IMR-90 (cell line): ENCODE measurements at regions not wholly inside any gene's neighbourhood (a gene's known extent, or its start where the extent isn't known, plus 50 kb on each side); places are given as distances from the start of the nearest gene placed in this dataset.

Experiments used
- ATAC-seq: fragments of 200-7000 bp; cut with Tn5 transposase; 2 replicates; pipeline ENCODE4 v1.9.1; 2020; ENCODE audit warnings: low read depth, mild to moderate bottlenecking, moderate library complexity
- BruUV-seq: library from RNA; stranded (reverse); fragments of 400-500 nt; replicated peaks from 2 replicates; lab custom pipeline; 2021; lab: Mats Ljungman, UMichigan
- CTCF ChIA-PET: fragments of 300-600 bp; formaldehyde crosslinking; extraction: SDS; loops from one replicate; lab custom pipeline; 2021; ENCODE audit warnings: antibody characterized with exemption; lab: Yijun Ruan, JAX
- POLR2A ChIA-PET: fragments of 300-600 bp; sonication (Branson Sonifier 250); formaldehyde crosslinking; loops from one replicate; lab custom pipeline; 2022; ENCODE audit warnings: antibody characterized with exemption; ENCODE audit not compliant: unreplicated experiment; lab: Charles Lee
- DNase-seq: peaks from one replicate; pipeline ENCODE4 v3.0.0; 2013
- H2AFZ ChIP-seq: replicated peaks from 2 replicates; pipeline ENCODE3; 2013; ENCODE audit warnings: low read length, mild to moderate bottlenecking; ENCODE audit not compliant: poor library complexity
- H2AK5ac ChIP-seq: 2 replicates; pipeline ENCODE4 v1.6.1; 2013; ENCODE audit warnings: low read depth, low read length, inconsistent platforms
- H2AK9ac ChIP-seq: replicated peaks from 2 replicates; pipeline ENCODE3; 2013; ENCODE audit warnings: mild to moderate bottlenecking, low read depth, low read length, moderate library complexity; ENCODE audit not compliant: poor library complexity
- H2BK120ac ChIP-seq: 2 replicates; pipeline ENCODE4 v1.6.1; 2013; ENCODE audit warnings: low read depth, low read length, inconsistent platforms
- H2BK15ac ChIP-seq: 3 replicates; pipeline ENCODE4 v1.6.1; 2013; ENCODE audit warnings: low read depth, low read length, inconsistent platforms
- H2BK20ac ChIP-seq: 2 replicates; pipeline ENCODE4 v1.6.1; 2013; ENCODE audit warnings: low read depth, mild to moderate bottlenecking, inconsistent platforms, low read length, moderate library complexity
- H2BK5ac ChIP-seq: 2 replicates; pipeline ENCODE4 v1.6.1; 2013; ENCODE audit warnings: mild to moderate bottlenecking, low read depth, low read length, inconsistent platforms; ENCODE audit not compliant: poor library complexity, severe bottlenecking
- H3K14ac ChIP-seq: replicated peaks from 2 replicates; pipeline ENCODE4 v1.6.1; 2013; ENCODE audit warnings: low read depth, low read length, inconsistent platforms
- H3K18ac ChIP-seq: 2 replicates; pipeline ENCODE4 v1.6.1; 2013; ENCODE audit warnings: low read depth, low read length, control low read depth
- H3K23ac ChIP-seq: 2 replicates; pipeline ENCODE4 v1.6.1; 2013; ENCODE audit warnings: low read depth, low read length, inconsistent platforms
- H3K27ac ChIP-seq: 2 replicates; pipeline ENCODE4 v1.5.1; 2013; ENCODE audit warnings: mild to moderate bottlenecking, control low read depth, low read length; ENCODE audit not compliant: insufficient read depth
- H3K27me3 ChIP-seq: 2 replicates; pipeline ENCODE4 v1.6.1; 2013; ENCODE audit warnings: low read length; ENCODE audit not compliant: control insufficient read depth, insufficient read depth
- H3K36me3 ChIP-seq: 2 replicates; pipeline ENCODE4 v1.6.1; 2013; ENCODE audit warnings: low read length, mixed read lengths; ENCODE audit not compliant: control insufficient read depth, insufficient read depth
- H3K4ac ChIP-seq: 2 replicates; pipeline ENCODE4 v1.6.1; 2013; ENCODE audit warnings: low read depth, low read length, inconsistent platforms
- H3K4me1 ChIP-seq: 2 replicates; pipeline ENCODE4 v1.6.1; 2013; ENCODE audit warnings: low read length, mixed read lengths; ENCODE audit not compliant: control insufficient read depth, insufficient read depth
- H3K4me2 ChIP-seq: 2 replicates; pipeline ENCODE4 v1.6.1; 2013; ENCODE audit warnings: low read depth, mild to moderate bottlenecking, control low read depth, low read length, moderate library complexity
- H3K4me3 ChIP-seq: 2 replicates; pipeline ENCODE4 v1.5.1; 2013; ENCODE audit warnings: low read depth, mild to moderate bottlenecking, control low read depth, low read length, moderate library complexity; ENCODE audit not compliant: insufficient read depth
- H3K56ac ChIP-seq: 2 replicates; pipeline ENCODE4 v1.6.1; 2013; ENCODE audit warnings: low read length, inconsistent platforms; ENCODE audit not compliant: insufficient read depth; ENCODE audit errors: extremely low read depth
- H3K79me1 ChIP-seq, 2 experiments: 2 replicates each; pipeline ENCODE4 v1.6.1; 2013; ENCODE audit warnings: low read length in 2 of 2, inconsistent platforms in 1 of 2, low read depth in 1 of 2
- H3K9ac ChIP-seq: 2 replicates; pipeline ENCODE4 v1.6.1; 2013; ENCODE audit warnings: low read depth, low read length, control low read depth
- H3K9me1 ChIP-seq: 2 replicates; pipeline ENCODE4 v1.6.1; 2013; ENCODE audit warnings: low read length, inconsistent platforms; ENCODE audit not compliant: insufficient read depth
- H3K9me3 ChIP-seq: 2 replicates; pipeline ENCODE4 v1.6.1; 2013; ENCODE audit warnings: low read length; ENCODE audit not compliant: control insufficient read depth, insufficient read depth
- H4K20me1 ChIP-seq: 2 replicates; pipeline ENCODE4 v1.6.1; 2013; ENCODE audit warnings: low read length, inconsistent platforms; ENCODE audit not compliant: insufficient read depth
- H4K5ac ChIP-seq: 2 replicates; pipeline ENCODE4 v1.6.1; 2013; ENCODE audit warnings: mild to moderate bottlenecking, low read depth, low read length, control low read depth
- H4K8ac ChIP-seq, 2 experiments: 2 replicates each; pipeline ENCODE4 v1.6.1; 2013; ENCODE audit warnings: low read depth in 2 of 2, low read length in 2 of 2, control low read depth in 1 of 2, inconsistent platforms in 1 of 2
- H4K91ac ChIP-seq: 2 replicates; pipeline ENCODE4 v1.6.1; 2013; ENCODE audit warnings: low read depth, low read length, inconsistent platforms; ENCODE audit not compliant: insufficient read depth
- CEBPB ChIP-seq: IDR thresholded peaks from 2 replicates; pipeline ENCODE4 v1.6.1; 2012; ENCODE audit warnings: low read depth, low read length, improper control_type of control experiment
- FOS ChIP-seq: fragments of 150-350 bp; IDR thresholded peaks from 2 replicates; pipeline ENCODE4 v1.6.1; 2016; ENCODE audit warnings: low read depth, low read length
- POLR2A ChIP-seq: IDR thresholded peaks from 2 replicates; pipeline ENCODE4 v1.6.1; 2012; ENCODE audit warnings: mild to moderate bottlenecking, low read depth, low read length
- RAD21 ChIP-seq: IDR thresholded peaks from 2 replicates; pipeline ENCODE4 v1.6.1; 2012; ENCODE audit warnings: low read length, improper control_type of control experiment
- WGBS, 2 experiments: methylation state at CpG; one replicate each; pipeline versions ENCODE4 v1.1.5 to v1.1.7; 2013; ENCODE audit warnings: missing lambda C conversion rate in 2 of 2; ENCODE audit not compliant: insufficient read length in 1 of 2; ENCODE audit errors: extremely low coverage in 2 of 2; 5-methylcytosine and 5-hydroxymethylcytosine counted together
- dilution Hi-C: fragments of 300-500 bp; cut with HindIII; formaldehyde crosslinking; loops from one replicate; pipeline ENCODE4 v1.14.3; 2018; ENCODE audit warnings: low sequenced_read_pairs; ENCODE audit not compliant: unreplicated experiment
- in situ Hi-C: fragments of 300-500 bp; cut with MboI; formaldehyde crosslinking; loops from 3 replicates; pipeline ENCODE4 v1.14.3; 2019; ENCODE audit warnings: low sequenced_read_pairs, inconsistent platforms, mixed read lengths
- intact Hi-C: fragments of 100-400 bp; cut with micrococcal nuclease; formaldehyde crosslinking; loops from 2 replicates; pipeline ENCODE4 v1.10.0; 2022
- TF ChIP-seq, protein P1 (sequence below): conservative IDR thresholded peaks from 2 replicates; pipeline ENCODE4 v1.5.1; 2012; ENCODE audit warnings: mild to moderate bottlenecking, low read depth, low read length, improper control_type of control experiment

DNA sequence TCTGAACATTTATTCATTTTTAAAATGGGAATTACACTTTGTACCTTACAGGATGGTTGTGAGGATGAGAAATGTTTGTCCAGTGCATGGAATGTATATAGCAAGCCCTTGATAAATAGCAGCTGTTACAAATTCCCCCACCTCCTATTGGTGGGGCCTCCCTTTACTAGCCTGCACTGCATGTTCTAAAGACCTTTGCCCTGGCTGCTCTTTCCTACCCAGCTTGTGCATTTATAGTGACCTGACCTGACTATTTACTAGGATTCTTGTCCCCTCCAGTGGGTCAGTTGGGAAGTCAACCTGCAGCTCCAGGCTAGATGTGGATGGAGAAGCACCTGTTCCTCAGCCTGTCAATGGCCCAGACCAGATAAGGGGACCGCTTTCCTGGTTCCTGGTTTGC is 180.3 kb downstream of the HIPK3 start:
- H3K18ac ChIP-seq, result no peak overlapping the region
- H4K20me1 ChIP-seq, result no peaks in the 10 kb centered on the region
- no peak overlapping the region for H3K27ac ChIP-seq
- H3K14ac ChIP-seq, result no peak overlapping the region
- no CpG with 5 or more reads among the region's 1 CpG for WGBS, 2 experiments
- no peak overlapping the region for H3K4ac ChIP-seq
- intact Hi-C loops (no loop called here), dilution Hi-C loops (no loop called here), in situ Hi-C loops (no loop called here)
- H3K9ac ChIP-seq, result no peak overlapping the region
- H3K27me3 ChIP-seq, result no peaks in the 10 kb centered on the region
- H2AK5ac ChIP-seq, result no peak overlapping the region
- no peak overlapping the region for H4K5ac ChIP-seq
- H2AFZ ChIP-seq, result no peak overlapping the region
- no peak overlapping the region for H2BK15ac ChIP-seq
- ATAC-seq, result no peak
- H4K91ac ChIP-seq, result no peak overlapping the region
- H3K9me3 ChIP-seq, result no peaks in the 10 kb centered on the region; the same call in 1 of the 2 replicates
- peaks cover 0 to 3% of the 10 kb centered on the region in 2 experiments; a peak in 2 of 4 replicates for H3K79me1 ChIP-seq
- H3K23ac ChIP-seq, result no peak overlapping the region
- H2BK5ac ChIP-seq, result no peak overlapping the region
- H4K8ac ChIP-seq, result no peak overlapping the region
- no peaks in the 10 kb centered on the region for H3K4me1 ChIP-seq
- ChIA-PET POLR2A (no interaction called here), CTCF (interaction anchor here (1.2 kb wide), 1 partner anchor 120 kb away, joined by 3 read pairs; no protein-coding TSS in a partner anchor)
- no peak for TF ChIP-seq CEBPB
- TF ChIP-seq POLR2A, result no peak
- no peak for TF ChIP-seq RAD21
- TF ChIP-seq, protein P1, sequence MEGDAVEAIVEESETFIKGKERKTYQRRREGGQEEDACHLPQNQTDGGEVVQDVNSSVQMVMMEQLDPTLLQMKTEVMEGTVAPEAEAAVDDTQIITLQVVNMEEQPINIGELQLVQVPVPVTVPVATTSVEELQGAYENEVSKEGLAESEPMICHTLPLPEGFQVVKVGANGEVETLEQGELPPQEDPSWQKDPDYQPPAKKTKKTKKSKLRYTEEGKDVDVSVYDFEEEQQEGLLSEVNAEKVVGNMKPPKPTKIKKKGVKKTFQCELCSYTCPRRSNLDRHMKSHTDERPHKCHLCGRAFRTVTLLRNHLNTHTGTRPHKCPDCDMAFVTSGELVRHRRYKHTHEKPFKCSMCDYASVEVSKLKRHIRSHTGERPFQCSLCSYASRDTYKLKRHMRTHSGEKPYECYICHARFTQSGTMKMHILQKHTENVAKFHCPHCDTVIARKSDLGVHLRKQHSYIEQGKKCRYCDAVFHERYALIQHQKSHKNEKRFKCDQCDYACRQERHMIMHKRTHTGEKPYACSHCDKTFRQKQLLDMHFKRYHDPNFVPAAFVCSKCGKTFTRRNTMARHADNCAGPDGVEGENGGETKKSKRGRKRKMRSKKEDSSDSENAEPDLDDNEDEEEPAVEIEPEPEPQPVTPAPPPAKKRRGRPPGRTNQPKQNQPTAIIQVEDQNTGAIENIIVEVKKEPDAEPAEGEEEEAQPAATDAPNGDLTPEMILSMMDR, result no peak
- no peak for TF ChIP-seq FOS
- no peaks in the 10 kb centered on the region for H3K36me3 ChIP-seq
- H3K4me2 ChIP-seq, result no peak overlapping the region
- no peak overlapping the region for H2BK120ac ChIP-seq
- no peak for DNase-seq
- no TSS peak for BruUV-seq
- H3K4me3 ChIP-seq, result no peak overlapping the region
- H3K9me1 ChIP-seq, result peaks cover 3% of the 10 kb centered on the region; the same call in 1 of the 2 replicates
- H2AK9ac ChIP-seq, result no peak overlapping the region
- no peak overlapping the region for H2BK20ac ChIP-seq
- no peak overlapping the region for H3K56ac ChIP-seq
